Sigmoid colon (tissue), 3 donors: ENCODE measurements at regions not wholly inside any gene's neighbourhood (a gene's known extent, or its start where the extent isn't known, plus 50 kb on each side); places are given as distances from the start of the nearest gene placed in this dataset.

Experiments
- POLR2A ChIP-seq, 2 donors: fragments of 450-650 bp; IDR thresholded peaks; one replicate each; pipeline ENCODE4 v1.6.1; 2016; ENCODE audit warnings: antibody characterized with exemption in 2 of 2, mild to moderate bottlenecking in 2 of 2, moderate library complexity in 2 of 2
- TF ChIP-seq, protein P1 (sequence below), 4 experiments: fragments of 450-650 bp in 3 of 4; fragments of 200-600 bp in 1 of 4; IDR thresholded peaks; one replicate each; pipeline ENCODE4 v1.5.1; 2016 to 2019; ENCODE audit warnings: antibody characterized with exemption in 4 of 4, mild to moderate bottlenecking in 3 of 4, moderate library complexity in 2 of 4

DNA sequence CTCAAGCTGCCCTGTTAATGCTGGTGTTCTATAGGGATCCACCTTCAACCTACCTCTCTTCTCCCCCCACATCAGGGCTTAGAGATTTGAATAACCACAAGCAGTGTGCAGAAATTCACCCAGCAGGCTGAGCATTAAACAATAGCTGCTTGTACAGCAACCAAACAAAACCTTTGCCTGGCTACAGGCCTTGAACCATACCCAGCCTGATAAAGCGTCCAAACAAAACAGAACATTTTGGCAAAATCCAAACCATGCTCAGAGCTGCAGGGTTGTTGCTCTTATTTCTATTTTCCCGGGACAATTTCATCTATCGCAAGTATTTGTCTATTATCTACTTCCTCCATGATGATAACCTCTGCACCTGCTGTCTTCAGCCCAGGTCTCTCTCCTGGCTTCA, 142.3 kb downstream of the UNC5CL start:
- no peak for TF ChIP-seq POLR2A (IDR thresholded peaks at IDR 0.05)
- TF ChIP-seq, protein P1, sequence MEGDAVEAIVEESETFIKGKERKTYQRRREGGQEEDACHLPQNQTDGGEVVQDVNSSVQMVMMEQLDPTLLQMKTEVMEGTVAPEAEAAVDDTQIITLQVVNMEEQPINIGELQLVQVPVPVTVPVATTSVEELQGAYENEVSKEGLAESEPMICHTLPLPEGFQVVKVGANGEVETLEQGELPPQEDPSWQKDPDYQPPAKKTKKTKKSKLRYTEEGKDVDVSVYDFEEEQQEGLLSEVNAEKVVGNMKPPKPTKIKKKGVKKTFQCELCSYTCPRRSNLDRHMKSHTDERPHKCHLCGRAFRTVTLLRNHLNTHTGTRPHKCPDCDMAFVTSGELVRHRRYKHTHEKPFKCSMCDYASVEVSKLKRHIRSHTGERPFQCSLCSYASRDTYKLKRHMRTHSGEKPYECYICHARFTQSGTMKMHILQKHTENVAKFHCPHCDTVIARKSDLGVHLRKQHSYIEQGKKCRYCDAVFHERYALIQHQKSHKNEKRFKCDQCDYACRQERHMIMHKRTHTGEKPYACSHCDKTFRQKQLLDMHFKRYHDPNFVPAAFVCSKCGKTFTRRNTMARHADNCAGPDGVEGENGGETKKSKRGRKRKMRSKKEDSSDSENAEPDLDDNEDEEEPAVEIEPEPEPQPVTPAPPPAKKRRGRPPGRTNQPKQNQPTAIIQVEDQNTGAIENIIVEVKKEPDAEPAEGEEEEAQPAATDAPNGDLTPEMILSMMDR (IDR thresholded peaks at IDR 0.05) = no peak
